ENCODE measurements at regions not wholly inside any gene's neighbourhood (a gene's known extent, or its start where the extent isn't known, plus 50 kb on each side); places are given as distances from the start of the nearest gene placed in this dataset.
A peak's percentile ranks its signal among the peaks of the same experiment; 100 is the strongest.

- TF ChIP-seq ZNF280B (CRISPR knock-in tag; IDR thresholded peaks at IDR 0.05) (no peak), E4F1 (CRISPR knock-in tag; IDR thresholded peaks at IDR 0.05; ENCODE audit: borderline replicate concordance) (no peak)
These were observed 118.7 kb upstream of the BOD1 start (continued) for GRCh38 chr5:173735184-173735583.

GRCh38 chr5:173735691-173736090 lies 119.2 kb upstream of the BOD1 start:
- no TSS peak for BruUV-seq (replicated peaks)
- Histone ChIP-seq H3K4me2 (ENCODE audit: insufficient read depth, low read length) (no peak overlapping the region), H3K9me3 (replicated peaks; ENCODE audit: control insufficient read depth, insufficient read depth, low read depth, low read length) (no peaks in the 10 kb centered on the region), H3K4me1 (replicated peaks in 1 of 2; ENCODE audit: control insufficient read depth in 2 of 2, insufficient read depth in 2 of 2, low read length in 2 of 2) (peaks cover 12 to 15% of the 10 kb centered on the region in 2 experiments; a peak in 4 of 5 replicates), H3K79me2 (ENCODE audit: control insufficient read depth, insufficient read depth, low read length) (no peaks in the 10 kb centered on the region), H2AFZ (ENCODE audit: low read depth, low read length) (no peak overlapping the region), H3K27me3 (ENCODE audit: control insufficient read depth in 2 of 2, insufficient read depth in 2 of 2, low read length in 2 of 2) (no peaks in the 10 kb centered on the region), H3K4me3 (no peak overlapping the region), H3K9me1 (ENCODE audit: control insufficient read depth, insufficient read depth, low read length) (no peaks in the 10 kb centered on the region), H3K27ac (ENCODE audit: extremely low read depth, low read depth, low read length) (no peak overlapping the region), H3K36me3 (ENCODE audit: control insufficient read depth, insufficient read depth, low read length) (no peaks in the 10 kb centered on the region), H4K20me1 (replicated peaks; ENCODE audit: control insufficient read depth, insufficient read depth, low read length) (no peaks in the 10 kb centered on the region), H3K9ac (ENCODE audit: insufficient read depth in 1 of 2, low read depth in 2 of 2, low read length in 2 of 2) (no peak overlapping the region)
- in situ Hi-C loops (cut with MboI): no loop called here
- FAIRE-seq: no peak
- DNase-seq (ENCODE audit: extremely low read depth in 1 of 4, low spot score in 3 of 4): no peak
- no peak for ATAC-seq
- ChIA-PET POLR2A (no interaction called here), CTCF (ENCODE audit: low intra/inter-chr PET ratio) (no interaction called here)
- intact Hi-C loops (cut with micrococcal nuclease): no loop called here
- 86% methylated on average over 2 of the region's 5 CpGs for WGBS (ENCODE audit: insufficient coverage, low coverage, missing lambda C conversion rate)
- TF ChIP-seq MCM5 (IDR thresholded peaks at IDR 0.05; ENCODE audit: low read depth) (no peak), ZFP36 (IDR thresholded peaks at IDR 0.05; ENCODE audit: low read depth, low read length, partially characterized antibody) (peak; percentile 47), SREBF1 (IDR thresholded peaks at IDR 0.05; ENCODE audit: borderline replicate concordance, low read depth, low read length) (no peak), POLR3G (IDR thresholded peaks at IDR 0.05; ENCODE audit: extremely low read depth, insufficient read length, insufficient replicate concordance) (no peak), RBM25 (IDR thresholded peaks at IDR 0.05; ENCODE audit: low read depth, low read length, severe bottlenecking) (peak; percentile 83), BCOR (IDR thresholded peaks at IDR 0.05) (peak; percentile 49; the same call in 1 of the 2 replicates), GTF2F1 (IDR thresholded peaks at IDR 0.05; ENCODE audit: low read depth, low read length) (no peak)

All from K562 (cell line).